ELR (cell line): ENCODE measurements at regions not wholly inside any gene's neighbourhood (a gene's known extent, or its start where the extent isn't known, plus 50 kb on each side); places are given as distances from the start of the nearest gene placed in this dataset.

Experiments
- DNase-seq: peaks from one replicate; pipeline ENCODE4 v3.0.0-alpha.2; 2015; ENCODE audit warnings: low read depth

DNA sequence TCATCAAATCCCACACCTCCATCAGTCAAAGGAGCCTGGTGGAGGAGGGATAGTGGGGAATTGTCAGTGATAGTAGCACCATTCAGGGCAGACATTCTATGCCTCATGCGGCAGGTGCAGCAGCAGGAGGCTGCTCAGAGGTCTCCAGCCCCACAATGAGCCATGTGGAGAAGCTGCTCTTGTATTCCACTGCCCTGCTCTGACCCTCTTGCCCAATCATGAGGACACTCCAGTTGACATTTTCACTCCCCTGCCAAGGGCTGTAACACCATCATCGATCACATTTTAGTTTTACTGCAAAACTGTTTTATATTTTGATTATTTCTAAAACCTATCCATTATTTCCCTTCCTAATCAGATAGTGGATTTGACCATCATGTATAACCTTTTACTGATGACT, 487.6 kb upstream of the KLHL29 start:
- DNase-seq, result no peak

DNA sequence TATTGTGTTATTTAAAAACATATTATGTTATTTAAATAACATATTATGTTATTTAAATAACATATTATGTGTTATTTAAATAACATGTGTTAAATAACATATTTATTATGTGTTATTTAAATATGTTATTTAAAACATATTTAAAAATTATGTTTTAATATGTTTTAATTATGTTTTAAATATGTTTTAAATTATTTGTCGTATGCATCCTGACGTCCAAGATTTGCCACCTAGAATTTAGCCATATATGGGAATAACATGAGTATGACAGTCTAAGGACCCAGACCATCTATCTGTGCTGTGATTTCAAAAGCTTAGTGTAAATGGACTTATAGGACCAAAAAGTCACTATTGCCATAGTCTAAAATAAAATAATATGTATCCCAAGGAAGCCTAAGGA, 484.3 kb upstream of the KLHL29 start:
- no peak for DNase-seq

DNA sequence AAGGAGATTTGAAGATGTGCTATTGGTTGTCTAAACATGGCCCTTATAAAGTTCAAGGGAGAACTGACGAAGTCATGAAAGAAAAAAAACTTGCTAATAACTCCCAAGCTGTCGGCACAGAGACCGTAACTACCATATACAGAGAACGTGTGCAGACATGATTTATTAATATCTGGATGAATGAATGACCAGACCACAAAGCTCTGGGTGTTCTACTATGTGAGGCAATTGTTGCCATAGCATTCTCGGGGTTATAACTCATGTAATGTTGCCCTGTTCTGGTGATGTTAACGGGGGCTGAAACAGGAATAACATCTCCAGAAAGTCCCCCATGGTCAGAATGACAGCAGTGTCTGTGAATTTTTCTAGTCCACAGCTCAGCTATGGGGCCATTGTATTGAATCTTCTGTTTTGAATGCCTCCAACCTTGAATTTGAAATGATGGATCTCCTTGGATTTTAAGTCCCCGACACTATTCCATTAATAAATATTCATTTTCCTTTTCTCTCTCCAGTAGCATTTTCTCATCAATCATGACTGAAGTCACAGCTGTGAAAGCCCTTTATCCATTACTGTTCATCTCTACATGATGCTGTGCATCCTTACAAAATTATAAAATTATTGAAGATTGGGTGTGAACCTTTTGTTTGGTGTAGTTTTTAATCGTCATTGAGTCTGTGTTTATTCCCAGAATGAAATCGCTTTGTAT, 483.4 kb upstream of the KLHL29 start:
- DNase-seq, result no peak

GRCh38 chr2:22902180-22902550, 482.8 kb upstream of the KLHL29 start:
- DNase-seq, result no peak

GRCh38 chr2:22902662-22903165, 482.3 kb upstream of the KLHL29 start:
- DNase-seq, result no peak

DNA sequence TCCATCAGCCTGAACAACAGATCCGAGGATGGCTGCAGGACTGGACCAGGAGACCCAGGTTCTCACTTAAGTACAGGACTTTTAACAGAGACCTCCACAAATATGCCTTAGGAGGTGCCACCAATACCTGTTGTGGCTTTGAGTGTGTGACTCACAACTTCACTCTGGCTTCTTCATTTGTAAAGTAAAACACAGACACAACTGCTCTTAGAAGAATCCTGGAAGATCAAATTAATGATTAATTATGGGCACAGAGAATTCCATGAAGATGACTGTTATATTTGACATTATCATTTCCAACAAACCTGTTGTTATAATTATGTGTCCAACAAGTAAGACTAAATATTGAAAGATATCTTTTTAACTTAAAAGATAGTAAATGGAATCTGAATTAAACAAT, 481.4 kb upstream of the KLHL29 start:
- DNase-seq, result no peak

DNA sequence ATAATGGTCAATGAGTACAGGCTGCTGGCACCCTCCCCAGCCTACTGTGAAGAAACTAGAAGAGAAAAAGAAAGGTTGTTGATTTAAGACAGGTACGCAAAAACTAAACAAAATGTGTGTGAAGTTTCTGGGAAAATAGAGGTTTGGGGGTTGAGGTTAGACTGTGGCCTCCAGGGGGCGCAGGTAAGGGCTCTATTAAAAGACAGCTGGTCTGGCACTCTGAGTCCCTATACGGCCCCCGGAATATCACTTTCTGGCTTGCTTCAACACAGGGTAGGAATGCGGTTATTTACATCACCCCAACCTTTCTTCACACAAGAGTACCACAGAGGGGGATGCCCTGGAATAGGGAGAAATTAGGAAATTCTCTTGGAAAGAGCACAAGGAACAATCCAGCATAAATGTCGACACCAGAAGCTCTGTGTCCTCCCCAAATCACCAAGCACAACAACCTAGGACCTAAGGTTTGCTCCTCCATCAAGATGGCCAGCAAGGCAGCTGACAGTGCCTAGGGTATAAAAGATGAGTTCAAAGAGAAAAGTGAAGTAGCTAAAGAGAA, 480.8 kb upstream of the KLHL29 start:
- DNase-seq, result peak; percentile 19

GRCh38 chr2:22907330-22907729, 477.6 kb upstream of the KLHL29 start:
- no peak for DNase-seq

DNA sequence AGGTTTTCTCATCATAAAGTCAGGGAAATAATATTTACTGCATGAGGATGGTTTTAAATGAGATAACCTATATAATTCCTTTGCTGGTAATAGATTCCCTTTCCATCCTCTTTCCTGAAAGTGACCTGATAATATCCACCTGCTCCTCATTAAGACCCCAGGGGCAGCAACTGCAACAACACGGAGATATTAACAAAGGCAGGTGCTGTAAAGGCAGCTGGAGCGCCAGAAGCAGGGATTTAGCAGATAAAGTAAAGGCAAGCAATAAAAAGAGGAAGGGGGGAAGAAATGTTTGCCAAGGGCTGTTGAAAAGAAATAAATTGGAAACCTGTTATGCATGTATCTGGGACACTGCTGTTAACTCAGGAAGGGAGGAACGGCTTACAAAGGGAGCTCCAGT, 472.6 kb upstream of the KLHL29 start:
- DNase-seq, result no peak

- DNase-seq, result no peak
These were observed 455.0 kb upstream of the KLHL29 start for GRCh38 chr2:22929998-22930397.

DNA sequence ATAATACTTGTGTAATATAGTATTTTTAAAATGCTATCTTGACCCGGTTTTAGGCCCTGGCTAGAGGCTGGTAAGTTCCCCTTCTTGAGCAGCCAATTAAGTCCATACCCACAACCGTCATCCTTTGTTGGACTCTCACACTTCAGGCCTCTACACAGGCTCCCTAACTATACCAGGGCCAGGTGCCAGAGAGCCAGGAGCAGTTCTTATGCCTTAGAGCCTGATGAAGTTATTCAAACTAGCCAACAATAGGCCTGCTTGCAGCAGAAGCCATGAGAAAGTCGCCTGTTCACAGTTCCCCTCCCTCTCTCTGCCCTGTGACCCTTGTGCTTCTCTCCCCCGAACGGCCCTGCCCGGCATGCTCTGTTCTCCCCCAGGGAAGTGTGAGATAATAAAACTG, 454.2 kb upstream of the KLHL29 start:
- DNase-seq, result no peak

DNA sequence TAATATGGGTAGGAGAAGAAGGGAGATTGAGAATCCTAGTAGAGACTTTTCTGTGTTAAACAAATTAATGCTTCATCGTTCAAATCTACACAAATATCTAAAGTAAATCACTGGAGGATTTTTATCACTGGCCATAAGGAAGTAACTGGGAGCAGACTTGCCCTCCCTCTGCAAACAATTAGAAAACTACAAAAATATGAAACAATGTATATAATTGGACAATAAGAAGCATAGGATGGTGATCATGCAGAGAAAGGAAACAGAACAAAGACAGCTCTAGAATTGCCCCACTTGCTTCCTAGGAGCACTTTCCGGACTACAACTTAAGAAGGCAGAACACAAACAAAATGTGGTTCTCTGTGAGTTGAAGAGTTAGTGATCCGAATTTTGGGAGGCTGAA, 452.7 kb upstream of the KLHL29 start:
- DNase-seq, result no peak

DNA sequence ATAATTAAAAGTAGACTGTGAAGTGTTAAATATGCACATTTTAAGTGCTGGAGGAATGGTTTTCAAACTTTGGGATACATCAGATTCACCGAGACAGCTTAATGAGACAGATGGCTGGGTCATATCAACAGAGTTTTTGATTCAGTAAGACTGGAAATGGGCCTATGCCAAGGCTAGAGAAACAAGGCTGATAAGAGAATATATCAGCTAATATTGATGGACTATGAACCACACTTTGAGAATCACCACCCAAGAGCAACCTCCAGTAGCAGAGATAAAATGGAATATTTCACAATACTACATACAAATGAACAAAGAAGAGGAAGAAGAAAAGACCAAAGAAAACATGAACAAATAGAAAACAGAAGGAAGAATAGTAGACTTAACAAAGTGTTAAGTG, 450.2 kb upstream of the KLHL29 start:
- DNase-seq, result no peak

DNA sequence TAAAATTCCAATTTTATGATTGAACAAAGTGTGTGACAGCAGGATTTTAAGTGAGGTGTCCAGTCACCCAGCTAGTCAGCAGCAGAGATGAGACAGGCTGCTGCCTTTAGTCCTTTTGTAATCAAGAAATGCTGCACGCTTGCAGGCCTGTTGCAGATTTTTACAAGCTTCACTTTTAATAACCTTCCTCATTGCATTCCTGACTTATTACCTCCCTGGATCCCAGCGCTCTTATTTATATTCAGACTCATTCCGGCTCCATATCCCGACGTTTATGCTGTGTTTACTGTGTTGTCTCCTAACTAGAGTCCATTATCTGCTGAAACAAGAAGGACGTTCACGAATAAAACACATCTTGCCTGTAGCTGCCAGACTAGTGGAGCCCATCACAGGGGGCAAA, 442.5 kb upstream of the KLHL29 start:
- DNase-seq, result no peak

DNA sequence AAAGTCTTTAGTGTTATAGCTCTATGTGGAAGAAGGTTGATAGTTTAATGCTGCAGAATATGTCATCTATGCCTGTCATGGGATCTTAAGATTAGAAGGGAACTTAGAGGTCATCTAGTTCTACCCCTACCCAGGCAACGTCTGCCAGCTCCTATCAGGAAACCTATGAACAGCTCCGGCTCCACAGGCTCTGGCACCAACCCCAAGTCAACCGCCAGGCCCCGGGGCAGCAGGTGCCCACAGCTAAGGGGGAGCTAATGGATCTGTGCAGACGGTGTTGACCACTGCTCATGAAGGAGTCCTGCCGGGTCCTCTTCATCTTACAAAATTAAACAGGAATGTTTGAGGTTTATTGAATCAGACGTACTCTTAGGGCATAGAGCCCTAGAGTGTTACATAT, 440.8 kb upstream of the KLHL29 start:
- no peak for DNase-seq

DNA sequence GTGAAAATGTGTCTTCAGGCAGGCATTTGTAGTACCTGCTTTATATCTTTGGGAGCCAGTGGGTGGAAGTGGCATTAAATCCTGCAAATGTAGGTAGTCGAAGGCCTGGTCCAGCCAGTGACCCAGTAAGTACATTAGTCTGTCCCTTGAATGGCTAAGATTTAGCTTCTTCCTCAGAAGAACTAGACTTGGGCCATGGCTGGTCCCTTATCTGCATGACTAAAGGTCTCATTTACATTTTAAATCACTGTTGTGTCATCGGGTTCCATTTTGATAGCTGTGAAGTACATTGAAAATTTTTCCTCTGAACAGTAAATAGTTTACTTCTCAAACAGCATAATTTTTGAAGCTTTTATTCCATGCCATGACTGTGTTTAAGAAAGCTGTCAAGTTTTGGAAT, 438.4 kb upstream of the KLHL29 start:
- no peak for DNase-seq

DNA sequence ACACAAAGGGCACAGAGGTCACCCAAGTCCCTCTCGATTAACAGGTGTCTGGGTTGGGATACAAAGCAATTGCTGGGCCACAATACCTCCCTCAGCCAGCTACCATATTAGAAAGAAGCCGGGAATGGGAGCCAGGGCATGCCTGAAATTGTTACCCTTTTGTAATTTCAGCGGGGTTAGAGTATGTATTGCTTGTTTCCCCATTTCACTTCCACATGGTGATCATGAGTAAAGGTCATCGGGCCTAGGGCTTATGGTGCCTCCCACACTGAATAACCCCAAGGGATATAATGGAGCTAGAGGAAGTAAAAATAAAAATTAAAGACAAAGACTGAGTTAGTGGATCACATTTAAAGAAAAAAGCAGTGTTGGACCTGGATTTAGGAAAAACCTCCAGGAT, 437.2 kb upstream of the KLHL29 start:
- DNase-seq, result no peak

- no peak for DNase-seq
These were observed 434.5 kb upstream of the KLHL29 start for GRCh38 chr2:22950431-22950830.

DNA sequence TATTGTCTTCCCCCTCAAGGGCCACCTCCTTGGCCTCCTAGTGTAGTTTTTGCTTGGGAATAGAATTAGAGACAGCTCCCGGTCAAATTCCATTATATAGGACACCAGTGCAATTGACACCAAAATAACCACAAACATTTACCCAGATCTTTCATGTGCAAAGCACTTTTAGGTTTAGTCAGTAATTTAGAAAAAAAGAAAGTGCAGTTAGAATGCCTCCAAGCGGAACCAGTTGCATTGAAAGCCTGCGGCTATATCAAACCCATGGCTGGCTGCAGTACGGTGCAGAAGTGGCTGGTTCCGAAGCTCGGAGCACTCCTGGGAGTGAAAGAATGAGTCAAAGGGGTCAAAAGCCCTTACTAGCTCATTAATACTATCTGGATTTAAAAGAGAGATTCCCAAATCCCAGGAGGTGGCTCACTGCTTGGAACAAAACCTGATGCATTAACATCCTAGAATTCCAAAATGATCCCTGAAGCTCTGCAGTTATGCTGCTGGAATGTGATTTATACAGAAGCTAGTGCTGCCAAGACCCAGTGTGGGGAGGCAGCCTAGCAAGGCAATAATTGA, 432.2 kb upstream of the KLHL29 start:
- no peak for DNase-seq

GRCh38 chr2:22957446-22957845, 427.5 kb upstream of the KLHL29 start:
- no peak for DNase-seq

- DNase-seq, result no peak
These were observed 426.7 kb upstream of the KLHL29 start for GRCh38 chr2:22958308-22958707.

DNA sequence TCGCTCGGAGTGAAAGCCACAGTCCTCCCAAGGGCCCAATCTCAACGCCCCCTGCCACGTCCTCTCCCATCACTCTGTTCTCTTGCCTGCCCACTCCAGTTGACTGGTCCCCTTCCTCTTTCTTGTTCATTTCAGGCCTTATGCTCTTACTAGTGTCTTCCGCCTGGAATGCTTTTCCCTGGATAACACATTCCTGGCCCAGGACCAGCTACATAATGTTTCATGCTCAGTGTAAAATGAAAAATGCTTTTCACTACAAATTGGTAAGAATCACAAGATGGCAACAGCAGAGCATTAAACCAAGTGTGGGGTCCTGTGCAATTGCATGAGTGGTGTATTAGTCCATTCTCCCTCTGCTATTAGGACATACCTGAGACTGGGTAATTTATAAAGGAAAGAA, 417.2 kb upstream of the KLHL29 start:
- no peak for DNase-seq

DNA sequence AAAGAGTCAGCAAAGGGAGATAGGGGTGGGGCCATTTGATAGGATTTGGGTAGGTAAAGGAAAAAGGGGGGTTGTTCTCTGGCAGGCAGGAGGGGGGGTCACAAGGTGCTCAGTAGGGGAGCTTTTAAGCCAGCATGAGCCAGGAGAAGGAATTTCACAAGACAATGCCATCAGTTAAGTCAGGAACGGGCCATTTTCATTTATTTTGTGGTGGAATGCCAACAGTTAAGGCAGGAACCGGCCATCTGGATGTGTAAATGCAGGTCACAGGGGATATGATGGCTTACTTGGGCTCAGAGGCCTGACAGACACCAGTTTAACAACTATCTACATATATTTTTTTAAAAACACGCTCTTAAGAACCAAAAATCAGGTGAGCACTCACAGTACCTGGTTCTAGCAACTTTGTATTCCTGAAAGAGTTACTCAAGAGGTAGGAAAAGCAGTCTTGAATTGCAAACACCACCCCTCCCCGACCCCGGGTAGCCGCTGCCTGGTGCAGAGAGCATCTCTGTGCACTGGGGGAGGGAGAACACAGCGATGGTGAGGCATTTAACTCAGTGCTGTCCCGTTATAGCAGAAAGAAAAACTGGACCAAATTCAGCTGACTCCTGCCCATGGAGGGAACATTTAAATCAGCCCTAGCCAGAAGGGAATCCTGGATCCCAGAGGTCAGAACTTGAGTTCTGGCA, 414.5 kb upstream of the KLHL29 start:
- no peak for DNase-seq
